GM21529 (cell line): ENCODE measurements at regions not wholly inside any gene's neighbourhood (a gene's known extent, or its start where the extent isn't known, plus 50 kb on each side); places are given as distances from the start of the nearest gene placed in this dataset.
"Not testable (repeated sequence)": the region's sequence is repeated elsewhere in the genome, so short reads cannot be mapped to it uniquely, and the experiment has no call there.

Experiments used
- ATAC-seq: cut with Tn5 transposase; IDR thresholded peaks from one replicate; pipeline ENCODE4 v1.9.1; 2021; ENCODE audit not compliant: unreplicated experiment

DNA sequence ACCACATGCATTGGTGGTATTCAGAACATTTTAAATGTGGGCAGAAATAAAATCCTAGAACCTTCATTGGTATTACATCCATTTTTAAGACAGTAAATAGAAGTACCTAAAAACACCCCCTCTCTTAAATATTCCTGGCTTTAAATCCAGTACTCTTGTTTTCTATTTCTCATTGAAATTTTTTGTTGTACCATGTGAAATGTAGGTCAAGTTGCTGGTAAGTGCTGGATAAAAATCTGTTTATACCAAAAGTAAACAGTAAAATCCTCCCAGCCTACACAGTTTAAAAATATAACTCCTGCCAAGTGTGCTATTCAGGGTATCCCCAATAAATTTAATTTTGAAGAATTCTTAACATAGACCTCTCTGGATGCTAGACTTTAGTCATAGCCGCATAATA is 75.0 kb upstream of the FST start:
- no peak for ATAC-seq

DNA sequence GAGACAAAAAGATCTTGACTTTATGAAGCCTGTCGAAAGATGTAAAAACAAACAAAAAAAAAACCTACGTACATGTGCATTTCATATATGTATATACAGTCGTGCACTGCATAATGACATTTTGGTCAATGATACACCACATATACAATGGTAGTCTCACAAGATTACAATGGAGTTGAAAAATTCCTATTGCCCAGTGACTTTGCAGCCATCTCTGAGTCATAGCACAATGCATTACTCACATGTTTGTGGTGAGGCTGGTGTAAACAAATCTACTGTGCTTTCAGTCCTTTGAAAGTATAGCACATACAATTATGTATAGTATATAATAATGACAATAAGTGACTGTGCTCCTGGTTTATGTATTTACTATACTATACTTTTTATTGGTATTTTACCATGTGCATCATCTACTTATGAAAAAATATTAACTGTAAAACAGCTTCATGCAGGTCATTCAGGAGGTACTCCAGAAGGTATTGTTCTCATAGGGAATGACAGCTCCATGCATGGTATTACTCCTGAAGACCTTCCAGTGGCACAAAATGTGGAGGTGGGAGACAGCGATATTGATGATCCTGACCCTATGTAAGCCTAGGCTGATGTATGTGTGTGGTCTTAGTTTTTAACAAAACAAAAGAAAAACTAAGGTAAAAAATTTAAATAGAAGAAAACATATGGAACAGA is 73.7 kb upstream of the FST start:
- no peak for ATAC-seq

DNA sequence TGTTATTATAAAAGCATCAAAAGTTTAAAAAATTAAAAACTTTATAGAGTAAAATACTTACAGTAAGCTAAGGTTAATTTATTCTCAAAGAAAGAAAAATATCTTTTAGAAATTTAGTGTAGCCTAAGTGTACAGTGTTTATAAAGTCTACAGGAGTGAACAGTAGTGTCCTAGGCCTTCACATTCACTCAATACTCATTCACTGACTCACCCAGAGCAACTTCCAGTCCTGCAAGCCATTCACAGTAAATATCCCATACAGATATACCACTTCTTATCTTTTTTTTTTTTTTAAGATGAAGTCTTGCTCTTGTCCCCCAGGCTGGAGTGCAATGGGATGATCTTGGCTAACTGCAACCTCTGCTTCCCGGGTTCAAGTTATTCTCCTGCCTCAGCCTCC is 73.1 kb upstream of the FST start:
- ATAC-seq, result no peak

DNA sequence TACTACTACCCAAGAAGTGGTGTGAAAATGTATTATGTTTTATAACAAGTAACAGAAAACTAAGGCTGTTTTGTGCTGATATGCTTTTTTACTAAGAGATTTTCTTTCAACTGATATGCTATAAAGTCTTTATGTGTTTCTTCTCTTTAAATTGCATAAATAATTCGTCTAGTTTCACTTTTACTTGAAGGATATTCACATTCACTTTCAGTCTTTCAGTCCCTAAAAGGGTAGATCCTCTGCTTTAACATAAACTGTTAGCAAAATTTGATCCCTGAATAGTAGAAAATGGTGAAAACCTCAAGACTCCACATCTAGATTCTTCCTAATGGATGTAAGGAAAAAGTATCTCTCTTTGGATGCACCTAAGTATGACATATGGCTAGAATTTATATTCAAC is 69.0 kb upstream of the FST start:
- ATAC-seq, result peak; percentile 45

GRCh38 chr5:53412499-53412898 is 67.9 kb upstream of the FST start:
- not testable (repeated sequence) for ATAC-seq

- ATAC-seq, result no peak
Measured at GRCh38 chr5:53416144-53416738, 64.2 kb upstream of the FST start.

DNA sequence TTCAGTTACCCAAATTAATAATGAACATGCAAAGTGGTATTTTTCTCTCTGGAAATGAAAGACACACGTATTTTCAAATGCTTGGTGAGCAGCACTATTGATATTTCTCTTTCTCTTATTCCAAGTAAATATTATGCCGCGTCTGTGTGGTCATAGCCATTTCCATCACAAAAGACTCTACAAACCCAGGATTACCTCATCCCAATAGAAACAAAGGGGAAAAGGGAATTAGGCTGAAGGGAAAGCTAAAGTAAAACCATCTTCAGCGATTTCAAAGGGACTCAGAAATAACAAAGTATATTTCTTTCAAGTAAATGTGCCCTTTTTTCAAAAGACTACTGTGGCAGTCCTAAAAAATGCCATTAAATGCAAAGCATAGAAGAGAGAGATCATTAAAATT is 62.0 kb upstream of the FST start:
- ATAC-seq, result no peak

GRCh38 chr5:53418826-53419658 is 61.4 kb upstream of the FST start:
- ATAC-seq, result no peak

DNA sequence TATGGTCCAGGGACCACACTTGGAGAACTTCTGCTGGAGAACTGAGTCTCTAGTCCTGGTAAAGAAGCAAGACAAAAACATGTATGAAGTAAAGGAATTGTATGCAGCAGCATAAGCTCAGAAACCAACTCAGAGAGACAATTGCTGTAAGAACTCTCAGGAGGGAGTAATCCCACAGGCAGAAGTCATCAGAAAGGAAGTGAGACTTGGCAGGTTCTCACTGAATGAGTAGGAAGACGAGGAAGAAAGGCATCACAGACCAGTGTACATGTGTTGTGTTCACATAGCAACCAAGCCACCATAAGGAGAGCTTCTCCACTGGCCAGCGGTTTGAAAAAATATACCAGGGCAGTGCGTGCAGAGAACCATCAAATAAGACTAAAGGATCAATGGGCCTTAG is 57.9 kb upstream of the FST start:
- ATAC-seq, result no peak

- no peak for ATAC-seq
Measured at GRCh38 chr5:53423724-53424123, 56.7 kb upstream of the FST start.

GRCh38 chr5:53424686-53425615 is 55.5 kb upstream of the FST start:
- ATAC-seq, result no peak

- no peak for ATAC-seq
Measured at GRCh38 chr5:53425687-53426511, 54.5 kb upstream of the FST start.

DNA sequence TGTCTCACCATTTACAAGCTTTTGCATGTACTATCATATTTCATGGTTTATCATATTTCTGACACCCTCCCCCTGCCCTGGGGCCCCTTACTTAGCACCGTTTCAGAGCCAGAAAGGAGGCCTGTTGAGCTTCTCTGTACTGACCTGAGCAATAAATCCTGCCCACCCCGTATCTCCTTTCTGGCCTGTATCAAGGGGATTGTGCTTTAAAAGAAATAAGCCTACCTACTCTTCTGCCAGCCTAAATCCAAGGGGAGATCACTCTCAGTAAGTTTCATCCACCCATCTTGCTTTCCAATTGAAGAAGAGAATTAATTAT is 54.0 kb upstream of the FST start:
- ATAC-seq, result no peak

DNA sequence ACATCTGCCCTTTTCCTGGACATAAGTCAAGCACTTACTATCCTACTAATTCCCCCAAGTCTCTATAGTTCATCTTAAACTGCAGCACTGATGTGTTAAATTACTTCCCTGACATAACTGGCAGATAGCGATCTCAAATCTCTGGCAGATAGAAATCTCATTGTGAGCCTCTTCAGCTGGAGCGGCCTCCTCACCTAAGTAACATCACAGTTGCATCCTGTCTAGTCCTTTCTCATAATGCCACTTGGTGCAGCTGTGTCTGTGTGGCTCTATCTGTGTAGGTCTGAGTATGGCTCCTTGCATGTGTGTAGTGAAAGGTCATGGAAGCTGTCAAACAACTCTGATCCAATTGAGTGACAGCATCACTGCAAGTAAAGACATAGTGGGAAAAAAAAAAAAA is 53.6 kb upstream of the FST start:
- ATAC-seq, result no peak

DNA sequence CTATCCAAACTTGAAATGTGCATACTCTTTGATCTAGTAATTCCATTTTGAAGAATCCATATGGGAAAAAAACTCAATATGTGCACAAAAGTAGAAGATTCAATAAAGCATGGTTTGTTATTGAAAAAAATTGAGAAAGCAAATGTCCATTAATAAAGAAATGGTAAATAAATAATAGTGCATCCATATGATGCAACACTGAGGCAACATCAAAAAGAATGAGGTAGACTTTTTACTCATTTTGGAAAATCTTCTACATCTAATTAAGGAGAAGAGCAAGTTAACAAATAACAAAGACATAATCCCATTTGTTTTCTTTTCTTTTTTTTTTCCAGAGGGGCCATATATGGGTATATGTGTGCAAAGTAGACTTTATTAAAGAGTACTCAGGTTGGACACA is 52.5 kb upstream of the FST start:
- ATAC-seq, result no peak

DNA sequence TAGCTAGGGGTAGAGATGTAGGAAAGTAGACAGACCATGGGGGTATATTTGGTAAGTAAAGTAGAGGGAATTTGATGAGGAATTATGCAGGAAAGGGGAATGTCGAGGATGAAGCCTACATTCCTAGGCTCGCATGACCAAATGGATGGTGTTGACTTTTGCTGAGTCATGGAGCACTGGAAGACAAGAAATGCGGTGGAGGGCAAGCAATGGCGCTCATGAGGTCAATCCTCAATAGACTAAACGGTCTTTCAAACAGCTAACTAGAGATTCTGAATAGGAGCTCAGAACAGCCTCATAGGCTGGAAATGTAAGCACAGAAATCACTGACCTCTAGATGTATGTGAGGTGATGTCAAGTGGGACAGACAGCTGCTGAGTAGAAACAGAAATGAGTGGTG is 50.7 kb upstream of the FST start:
- no peak for ATAC-seq

DNA sequence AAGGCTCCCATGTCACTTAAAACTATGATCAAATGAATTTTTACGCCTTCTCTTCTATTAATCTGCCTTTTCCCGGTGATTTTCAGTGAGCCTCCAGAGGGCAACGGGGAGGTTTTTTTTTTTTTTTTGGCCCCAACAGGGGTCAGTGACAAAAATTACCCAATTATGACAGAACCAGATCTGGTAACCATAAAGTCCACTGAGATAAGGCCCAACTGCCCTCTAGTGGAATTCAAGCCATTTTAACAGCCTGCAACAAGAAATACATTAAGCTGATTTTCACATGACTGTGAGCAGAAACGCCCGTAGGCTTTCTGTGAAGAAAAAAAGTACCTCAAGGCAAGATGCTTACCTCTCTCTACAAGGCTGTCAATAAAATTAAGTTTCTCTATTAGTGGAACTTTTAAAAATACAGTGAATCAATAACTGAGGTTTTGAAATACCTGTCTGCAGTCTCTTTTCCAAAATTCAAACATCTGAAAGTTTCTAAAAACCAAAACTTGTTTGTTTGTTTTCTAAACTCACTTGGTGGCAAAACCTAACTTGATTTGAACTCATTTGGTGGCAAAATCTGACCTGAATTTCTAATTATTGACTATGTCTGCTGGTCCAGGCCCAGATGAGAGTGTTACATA is 49.7 kb upstream of the FST start:
- no peak for ATAC-seq
